ENCODE measurements at regions not wholly inside any gene's neighbourhood (a gene's known extent, or its start where the extent isn't known, plus 50 kb on each side); places are given as distances from the start of the nearest gene placed in this dataset.

DNA sequence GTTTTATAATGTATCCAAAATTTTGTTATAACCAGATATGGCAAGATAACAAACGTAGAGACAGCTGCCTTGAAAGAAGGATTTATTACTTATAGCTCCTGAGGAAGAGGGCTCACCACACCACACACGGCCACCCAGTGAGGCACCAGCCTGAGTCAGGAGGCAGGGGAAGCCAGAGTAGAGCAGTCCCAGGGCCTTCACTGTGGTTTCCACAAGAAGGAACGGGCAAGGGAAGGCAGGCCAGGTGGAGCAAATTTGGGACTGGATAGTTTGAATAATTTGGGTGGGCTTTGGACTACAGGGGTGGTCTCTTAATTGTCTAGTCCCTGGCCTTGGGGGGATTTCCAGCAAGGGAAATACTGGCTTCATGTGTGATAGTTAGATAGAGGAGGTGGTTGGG lies 72.5 kb downstream of the RRAGC start:
- DNase-seq (no peak), ATAC-seq (no peak)
- TF ChIP-seq, protein P1, sequence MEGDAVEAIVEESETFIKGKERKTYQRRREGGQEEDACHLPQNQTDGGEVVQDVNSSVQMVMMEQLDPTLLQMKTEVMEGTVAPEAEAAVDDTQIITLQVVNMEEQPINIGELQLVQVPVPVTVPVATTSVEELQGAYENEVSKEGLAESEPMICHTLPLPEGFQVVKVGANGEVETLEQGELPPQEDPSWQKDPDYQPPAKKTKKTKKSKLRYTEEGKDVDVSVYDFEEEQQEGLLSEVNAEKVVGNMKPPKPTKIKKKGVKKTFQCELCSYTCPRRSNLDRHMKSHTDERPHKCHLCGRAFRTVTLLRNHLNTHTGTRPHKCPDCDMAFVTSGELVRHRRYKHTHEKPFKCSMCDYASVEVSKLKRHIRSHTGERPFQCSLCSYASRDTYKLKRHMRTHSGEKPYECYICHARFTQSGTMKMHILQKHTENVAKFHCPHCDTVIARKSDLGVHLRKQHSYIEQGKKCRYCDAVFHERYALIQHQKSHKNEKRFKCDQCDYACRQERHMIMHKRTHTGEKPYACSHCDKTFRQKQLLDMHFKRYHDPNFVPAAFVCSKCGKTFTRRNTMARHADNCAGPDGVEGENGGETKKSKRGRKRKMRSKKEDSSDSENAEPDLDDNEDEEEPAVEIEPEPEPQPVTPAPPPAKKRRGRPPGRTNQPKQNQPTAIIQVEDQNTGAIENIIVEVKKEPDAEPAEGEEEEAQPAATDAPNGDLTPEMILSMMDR (IDR thresholded peaks at IDR 0.05), result no peak
- no peak overlapping the region for H3K4me3 ChIP-seq
- no peaks in the 10 kb centered on the region for H3K4me1 ChIP-seq
- H3K27ac ChIP-seq, result no peak overlapping the region
- intact Hi-C loops (cut with DNase I), result no loop called here
- H3K36me3 ChIP-seq (ENCODE audit: insufficient read depth in 1 of 2, low read depth in 1 of 2), result no peaks in the 10 kb centered on the region
- H3K27me3 ChIP-seq (ENCODE audit: insufficient read depth in 3 of 3, low read length in 2 of 3), result peaks cover 0 to 72% (median 10%) of the 10 kb centered on the region in 3 donors
- H3K9me3 ChIP-seq, result no peaks in the 10 kb centered on the region
- 74 to 90% (median 81%) methylated on average over 3 of the region's 3 CpGs for WGBS, 3 donors

DNA sequence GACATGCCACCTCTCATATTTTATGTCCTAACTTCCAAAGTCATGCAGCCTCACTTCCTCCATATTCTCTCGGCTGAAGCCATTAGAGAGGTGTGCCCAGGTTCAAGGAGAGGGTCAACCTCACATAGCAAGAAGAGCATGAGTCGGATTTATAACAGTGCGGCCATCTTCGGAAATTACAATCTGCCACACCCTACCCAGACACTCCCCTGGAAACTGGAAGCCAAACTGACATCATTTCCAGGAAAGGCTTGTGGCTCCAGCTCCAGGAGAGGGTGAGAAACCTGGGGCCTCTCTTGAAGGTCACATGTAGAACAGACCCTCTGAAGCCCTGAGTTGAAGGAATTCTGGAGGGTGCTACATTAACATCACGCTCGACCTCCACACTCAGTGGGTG lies 73.5 kb downstream of the RRAGC start:
- no peak overlapping the region for H3K4me3 ChIP-seq
- H3K27me3 ChIP-seq (ENCODE audit: insufficient read depth in 3 of 3, low read length in 2 of 3), result peaks cover 0 to 79% (median 10%) of the 10 kb centered on the region in 3 donors
- DNase-seq (no peak), ATAC-seq (no peak)
- WGBS, 3 donors, result 60 to 64% (median 61%) methylated on average over 6 of the region's 6 CpGs
- TF ChIP-seq, protein P1 (IDR thresholded peaks at IDR 0.05), result no peak
- intact Hi-C loops (cut with DNase I), result no loop called here
- H3K4me1 ChIP-seq, result no peaks in the 10 kb centered on the region
- H3K27ac ChIP-seq, result no peak overlapping the region
- H3K36me3 ChIP-seq (ENCODE audit: insufficient read depth in 1 of 2, low read depth in 1 of 2), result no peaks in the 10 kb centered on the region
- no peaks in the 10 kb centered on the region for H3K9me3 ChIP-seq

DNA sequence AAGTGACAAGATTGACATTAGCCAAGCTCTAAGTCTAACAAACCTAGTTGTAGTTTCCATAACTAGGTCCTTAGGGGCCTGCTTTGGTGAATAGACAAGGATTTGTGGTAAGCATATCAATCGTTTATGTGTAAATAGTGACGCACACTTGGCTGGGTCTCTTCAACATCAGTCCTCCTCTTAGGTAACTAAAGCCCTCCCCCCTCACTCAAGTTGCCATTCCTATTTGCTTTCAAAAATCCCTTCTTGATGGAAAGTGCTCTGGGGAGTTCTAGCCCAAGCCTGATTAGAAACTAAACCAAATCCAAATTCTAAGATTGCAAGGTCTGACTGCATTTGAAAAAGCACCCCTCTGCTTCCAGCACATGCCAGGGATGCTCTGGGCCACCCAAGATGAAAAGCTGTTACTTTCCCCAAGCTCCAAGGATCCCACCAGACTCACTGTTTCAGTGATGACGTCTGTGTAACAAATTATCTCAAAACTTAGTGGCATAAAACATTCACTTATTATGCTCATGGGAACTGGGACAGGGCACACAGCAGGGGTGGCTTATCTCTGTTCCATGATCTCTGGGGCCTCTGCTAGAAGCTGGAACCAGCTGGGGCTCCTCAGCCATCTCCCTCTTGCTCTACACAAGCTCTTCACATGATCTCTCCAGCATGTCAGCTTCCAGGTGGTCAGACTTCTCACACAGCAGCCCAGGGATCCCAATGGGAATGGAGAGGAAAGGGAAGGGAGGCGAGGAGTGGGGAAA lies 74.1 kb downstream of the RRAGC start:
- Histone ChIP-seq H3K4me3 (no peak overlapping the region), H3K36me3 (ENCODE audit: insufficient read depth in 1 of 2, low read depth in 1 of 2) (no peaks in the 10 kb centered on the region), H3K27me3 (ENCODE audit: insufficient read depth in 3 of 3, low read length in 2 of 3) (peaks cover 0 to 79% (median 10%) of the 10 kb centered on the region in 3 donors), H3K9me3 (no peaks in the 10 kb centered on the region), H3K27ac (no peak overlapping the region), H3K4me1 (no peaks in the 10 kb centered on the region)
- ATAC-seq (no peak), DNase-seq (no peak)
- TF ChIP-seq, protein P1 (IDR thresholded peaks at IDR 0.05), result no peak
- intact Hi-C loops (cut with DNase I), result no loop called here
- 38 to 44% (median 43%) methylated on average over 4 of the region's 4 CpGs for WGBS, 3 donors

DNA sequence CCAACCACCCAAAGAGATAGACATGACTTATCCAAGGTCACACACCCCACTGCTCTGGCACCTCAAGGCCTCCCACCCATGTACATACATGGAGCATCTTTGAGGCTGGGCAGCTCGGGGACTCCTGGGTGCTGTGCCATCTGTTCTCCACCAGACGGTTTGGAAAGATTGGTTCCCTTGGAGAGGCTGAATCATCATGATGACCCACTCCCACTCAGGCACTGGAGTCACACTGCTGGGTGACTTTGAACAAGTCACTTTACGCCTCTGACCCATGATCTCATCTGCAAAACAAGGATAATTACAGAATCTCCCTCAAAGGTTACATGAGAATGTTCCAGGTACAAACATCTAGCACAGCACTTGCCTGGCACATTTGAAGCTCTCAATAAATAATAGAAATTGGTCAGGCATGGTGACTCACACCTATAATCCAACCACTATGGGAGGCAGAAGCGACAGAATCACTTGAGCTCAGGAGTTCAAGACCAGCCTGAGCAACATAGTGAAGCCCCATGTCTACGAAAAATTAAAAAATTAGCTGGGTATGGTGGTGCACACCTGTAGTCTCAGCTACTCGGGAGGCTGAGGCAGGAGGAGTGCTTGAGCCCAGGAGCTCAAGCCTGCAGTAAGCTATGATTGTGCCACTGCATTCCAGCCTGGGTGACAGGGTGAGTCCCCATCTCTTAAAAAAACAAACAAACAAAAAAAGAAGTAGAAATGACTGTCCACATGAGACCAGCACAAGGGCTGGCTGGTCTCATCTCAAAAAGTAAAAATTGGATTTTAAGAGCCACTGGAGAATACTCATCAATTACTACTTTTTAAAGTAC lies 74.9 kb downstream of the RRAGC start:
- TF ChIP-seq, protein P1 (IDR thresholded peaks at IDR 0.05), result no peak
- Histone ChIP-seq H3K4me3 (no peak overlapping the region), H3K27me3 (ENCODE audit: insufficient read depth in 3 of 3, low read length in 2 of 3) (peaks cover 0 to 82% (median 10%) of the 10 kb centered on the region in 3 donors), H3K4me1 (no peaks in the 10 kb centered on the region), H3K36me3 (ENCODE audit: insufficient read depth in 1 of 2, low read depth in 1 of 2) (no peaks in the 10 kb centered on the region), H3K9me3 (no peaks in the 10 kb centered on the region), H3K27ac (no peak overlapping the region)
- DNase-seq (no peak), ATAC-seq (no peak)
- intact Hi-C loops (cut with DNase I), result no loop called here
- WGBS, 3 donors, result 82 to 91% (median 84%) methylated on average over 6 of the region's 6 CpGs

Measured in psoas muscle (tissue), 7 donors.